Cardiac septum (tissue), 1 donor: ENCODE measurements at regions not wholly inside any gene's neighbourhood (a gene's known extent, or its start where the extent isn't known, plus 50 kb on each side); places are given as distances from the start of the nearest gene placed in this dataset.
"Not testable (repeated sequence)": the region's sequence is repeated elsewhere in the genome, so short reads cannot be mapped to it uniquely, and the experiment has no call there.

Source experiments
- DNase-seq: peaks from one replicate; pipeline ENCODE4 v3.0.0-alpha.2; 2020; ENCODE audit warnings: low spot score
- intact Hi-C: fragments of 100-400 bp; cut with DNase I; formaldehyde crosslinking; loops from one replicate; pipeline ENCODE4 v1.14.0; 2022
- donor health status: DM: no; HTN: no; CAD: no.

DNA sequence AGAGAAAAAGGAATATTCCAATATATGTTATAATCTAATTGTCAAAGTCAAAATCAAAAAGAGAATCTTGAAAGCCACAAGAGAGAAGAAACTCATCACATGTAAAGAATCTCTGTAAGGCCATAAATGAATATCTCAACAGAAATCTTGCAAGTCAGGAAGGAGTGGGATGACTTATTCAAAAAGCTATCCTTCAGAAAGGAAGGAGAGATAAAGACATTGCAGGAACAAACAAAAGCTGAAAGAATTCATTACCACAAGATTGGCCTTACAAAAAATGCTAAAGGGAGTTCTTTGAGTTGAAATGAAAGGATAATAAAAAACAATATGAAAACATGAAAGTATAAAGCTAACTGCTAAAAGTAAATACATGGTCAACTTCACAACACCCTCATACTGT is 286.8 kb downstream of the LRIG3 start:
- intact Hi-C loops = no loop called here
- no peak for DNase-seq

- no peak for DNase-seq
- intact Hi-C loops = no loop called here
Measured at GRCh38 chr12:58639318-58639934, 280.9 kb downstream of the LRIG3 start.

DNA sequence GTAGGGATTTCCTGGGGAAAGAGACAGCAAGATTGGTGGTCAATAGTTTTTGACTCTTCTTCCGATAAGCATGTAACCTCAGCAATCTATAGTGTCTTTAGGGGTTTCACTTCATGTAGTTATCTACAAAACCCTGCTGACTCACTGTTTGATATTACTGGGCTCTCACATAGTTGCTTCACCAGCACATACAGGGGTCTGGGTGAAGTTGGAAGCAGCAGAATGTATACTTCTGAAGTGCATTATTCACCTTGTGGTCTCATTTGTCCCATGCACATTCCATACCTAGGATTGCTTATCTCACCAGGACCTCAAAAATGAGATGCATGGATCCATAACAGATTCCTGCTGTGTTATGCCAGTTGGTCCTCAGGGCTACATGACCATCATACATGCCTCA is 280.0 kb downstream of the LRIG3 start:
- DNase-seq = no peak
- intact Hi-C loops = no loop called here

DNA sequence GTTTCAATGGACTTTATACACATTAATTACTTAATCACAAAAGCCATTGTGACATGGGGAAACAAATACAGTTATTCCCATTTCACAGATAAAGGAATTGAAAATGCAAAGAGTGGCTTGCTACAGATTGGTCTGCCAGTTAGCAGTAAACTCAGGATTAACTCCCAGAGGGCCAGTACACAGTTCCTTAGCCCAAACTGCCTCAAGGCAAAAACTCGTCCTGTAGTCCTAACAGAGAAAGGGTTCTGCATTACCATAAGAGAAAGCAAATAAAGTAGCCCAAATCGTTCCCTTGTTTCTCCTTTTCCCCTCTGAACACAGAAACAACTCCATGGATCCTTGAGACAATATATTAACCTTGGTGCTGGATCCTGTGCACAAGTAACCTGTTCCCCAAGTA is 274.4 kb downstream of the LRIG3 start:
- DNase-seq = no peak
- intact Hi-C loops = no loop called here

DNA sequence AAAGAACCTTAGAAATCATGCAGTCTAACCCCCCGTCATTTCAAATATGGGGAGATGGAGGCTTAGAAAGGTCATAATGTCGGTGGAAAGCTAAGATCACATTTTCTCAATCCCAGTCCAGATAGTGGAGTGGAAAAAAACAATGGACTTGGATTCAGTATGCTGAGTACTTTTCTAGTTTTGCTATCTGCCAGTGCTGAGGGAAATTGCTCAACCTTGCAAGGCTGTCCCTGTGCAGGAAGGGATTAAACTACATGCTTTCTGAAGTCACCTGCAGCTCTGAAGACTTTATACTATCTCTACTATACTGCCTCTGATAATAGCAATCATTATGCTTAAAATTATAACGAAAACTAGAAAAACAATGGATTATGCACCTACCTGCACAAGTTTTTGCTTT is 272.8 kb downstream of the LRIG3 start:
- DNase-seq = no peak
- intact Hi-C loops = no loop called here

DNA sequence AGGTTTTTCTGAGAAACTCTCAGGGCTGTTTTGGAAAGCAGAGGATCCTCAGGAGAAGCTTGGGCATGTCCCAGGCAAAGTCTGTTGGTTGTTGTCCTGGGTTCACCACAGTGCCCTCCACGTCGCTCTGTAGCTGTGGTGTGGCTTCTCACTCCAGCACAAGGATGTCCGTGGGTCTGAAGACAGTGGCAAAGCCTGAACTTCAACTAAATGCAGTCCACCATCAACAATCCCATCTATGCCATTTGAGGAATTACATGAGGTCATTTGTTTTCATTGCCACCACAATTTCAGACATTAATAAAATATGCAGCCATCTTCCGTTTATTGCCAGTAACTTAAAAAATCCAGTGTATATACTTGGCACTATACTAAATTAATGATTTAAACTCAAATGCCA is 272.1 kb downstream of the LRIG3 start:
- DNase-seq = no peak
- intact Hi-C loops = no loop called here

DNA sequence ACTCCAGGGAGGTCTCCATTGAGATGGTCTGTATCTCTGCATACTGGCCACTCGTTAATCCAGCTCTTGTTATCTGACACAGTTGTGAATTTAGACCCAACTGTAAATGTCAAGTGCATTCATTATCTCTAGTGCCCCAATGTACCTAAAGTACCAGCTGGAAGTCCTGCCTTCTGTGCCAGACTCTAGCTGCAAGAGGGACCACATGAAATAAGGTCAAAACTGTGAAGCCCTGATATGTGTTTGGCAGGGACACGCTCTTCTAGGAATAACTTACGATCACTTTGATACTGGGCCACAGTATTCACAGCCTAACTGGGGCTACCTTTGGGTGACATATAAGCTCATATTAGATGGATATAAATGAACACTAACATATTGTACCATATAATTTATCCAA is 268.5 kb downstream of the LRIG3 start:
- intact Hi-C loops = no loop called here
- DNase-seq = no peak

GRCh38 chr12:58654021-58654420 is 266.3 kb downstream of the LRIG3 start:
- DNase-seq = no peak
- intact Hi-C loops = no loop called here

DNA sequence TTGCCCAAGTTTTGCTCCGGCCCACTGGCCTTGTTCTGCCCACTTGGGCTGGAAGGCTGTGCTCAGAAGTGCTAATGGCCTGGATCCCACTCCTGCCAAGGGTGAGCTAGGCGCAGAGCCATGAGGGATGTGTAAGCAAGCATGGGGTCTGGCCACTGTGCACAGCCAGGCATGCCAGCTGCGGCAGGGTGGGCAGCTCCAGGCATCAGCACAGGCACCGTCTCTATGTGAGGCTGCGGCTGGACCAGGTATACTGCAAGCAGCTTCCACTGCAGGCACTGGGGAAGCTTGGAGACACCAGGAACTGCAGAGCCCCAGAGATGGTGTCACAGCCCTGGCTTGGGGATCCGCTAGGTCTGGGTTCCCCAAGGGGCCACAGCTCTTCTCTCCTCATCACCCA is 264.9 kb downstream of the LRIG3 start:
- intact Hi-C loops = no loop called here
- no peak for DNase-seq

GRCh38 chr12:58656254-58657009 is 263.9 kb downstream of the LRIG3 start:
- no peak for DNase-seq
- intact Hi-C loops = no loop called here

- intact Hi-C loops = no loop called here
- no peak for DNase-seq
Measured at GRCh38 chr12:58657190-58657589, 263.1 kb downstream of the LRIG3 start.

GRCh38 chr12:58665375-58665774 is 254.9 kb downstream of the LRIG3 start:
- intact Hi-C loops = no loop called here
- DNase-seq = no peak

DNA sequence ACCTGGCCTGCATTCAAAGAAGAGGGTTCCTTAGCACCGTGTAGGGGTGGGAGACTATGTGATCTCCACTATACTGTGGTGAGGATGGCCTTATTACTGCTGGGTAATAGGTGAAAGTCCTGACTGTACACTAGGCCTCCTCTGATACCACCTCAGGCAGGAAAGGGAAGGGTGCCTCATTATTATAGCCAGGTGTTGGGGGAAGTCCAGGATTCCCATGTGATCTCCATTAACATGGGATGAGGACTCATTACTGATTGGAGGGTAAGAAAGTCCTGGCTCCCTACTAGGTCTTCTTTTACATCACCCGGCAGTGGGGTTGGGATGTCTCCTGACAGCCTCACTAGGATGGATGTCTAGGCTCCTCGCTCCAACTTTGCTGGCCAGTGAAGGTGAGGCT is 252.1 kb downstream of the LRIG3 start:
- intact Hi-C loops = no loop called here
- no peak for DNase-seq

- intact Hi-C loops = no loop called here
- DNase-seq = no peak
Measured at GRCh38 chr12:58668871-58669270, 251.4 kb downstream of the LRIG3 start.

DNA sequence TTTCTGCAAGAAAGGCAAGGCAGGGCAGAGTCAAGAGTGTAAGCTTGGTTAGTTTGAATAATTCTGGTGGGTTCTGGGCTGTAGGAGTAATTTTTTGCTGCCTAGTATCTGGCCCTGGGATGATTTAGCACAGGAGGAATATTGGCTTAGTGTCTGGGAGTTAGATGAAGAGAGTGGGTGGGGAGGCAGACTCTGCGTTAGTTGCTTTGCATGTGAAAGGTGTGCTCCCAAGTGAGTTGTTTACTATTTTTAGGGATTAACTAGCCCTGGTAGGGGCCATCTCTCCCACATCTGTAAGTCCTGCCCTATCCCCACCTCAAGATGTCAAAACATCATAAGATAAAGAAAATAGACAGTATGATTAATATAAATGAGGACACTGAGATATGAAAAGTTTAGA is 249.7 kb downstream of the LRIG3 start:
- intact Hi-C loops = no loop called here
- no peak for DNase-seq

DNA sequence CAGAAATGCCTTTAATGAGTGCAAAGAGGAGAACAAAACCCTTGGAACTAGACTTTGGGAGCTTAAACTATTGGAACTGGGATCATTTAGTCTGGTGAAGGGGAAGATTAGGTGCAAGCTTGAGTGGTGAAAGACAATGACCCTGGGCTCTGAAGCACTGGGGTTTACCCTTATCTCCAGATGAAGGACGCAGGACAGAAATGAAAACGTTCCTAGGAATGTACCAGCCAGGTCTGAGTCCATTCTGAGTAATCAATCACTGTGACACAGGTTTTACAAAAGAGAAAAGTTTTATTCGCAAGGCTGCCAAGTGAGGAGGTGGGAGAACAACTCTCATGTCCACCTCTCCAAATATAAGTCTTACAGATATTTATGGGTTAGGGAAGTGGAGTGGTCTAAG is 249.1 kb downstream of the LRIG3 start:
- DNase-seq = no peak
- intact Hi-C loops = no loop called here

DNA sequence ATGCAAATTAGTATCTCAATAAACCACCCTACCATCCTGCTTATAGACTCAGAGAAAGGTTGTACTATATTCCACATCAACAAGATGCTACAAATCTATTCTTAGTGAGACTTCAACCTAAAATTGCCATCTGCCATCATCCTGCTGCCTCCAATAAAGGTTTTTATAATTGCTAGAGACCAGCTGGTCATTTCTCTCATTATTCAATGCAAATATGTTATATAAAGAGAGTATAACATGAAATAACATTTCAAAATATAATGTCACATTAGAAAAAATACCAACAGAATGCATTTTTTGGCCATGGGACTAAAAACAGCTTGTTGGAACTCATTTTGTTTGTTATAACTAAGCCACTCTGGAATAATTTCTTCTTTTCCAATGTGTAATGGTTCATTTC is 247.3 kb downstream of the LRIG3 start:
- intact Hi-C loops = no loop called here
- DNase-seq = no peak

GRCh38 chr12:58677833-58678232 is 242.5 kb downstream of the LRIG3 start:
- intact Hi-C loops, DNase-seq: not testable (repeated sequence)

DNA sequence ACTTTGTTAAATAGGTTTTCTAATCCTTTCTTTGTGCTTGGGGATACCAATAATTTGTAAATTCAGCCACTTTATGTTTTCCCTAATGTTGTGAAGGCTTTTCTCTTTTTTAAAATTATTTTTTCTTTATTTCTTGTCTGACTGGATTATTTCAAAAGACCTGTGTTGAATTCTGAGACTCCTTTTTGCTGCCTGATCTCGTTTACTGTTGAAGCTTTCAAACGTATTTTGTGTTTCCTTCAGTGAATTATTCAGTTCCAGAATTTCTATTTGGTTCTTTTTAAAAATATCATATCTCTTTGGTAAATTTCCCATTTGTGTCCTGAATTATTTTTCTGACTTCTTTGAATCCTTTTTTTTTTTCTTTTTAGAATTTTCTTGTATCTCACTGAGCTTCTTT is 241.6 kb downstream of the LRIG3 start:
- intact Hi-C loops = no loop called here
- no peak for DNase-seq

- intact Hi-C loops = no loop called here
Measured at GRCh38 chr12:58681730-58682129, 238.6 kb downstream of the LRIG3 start.

DNA sequence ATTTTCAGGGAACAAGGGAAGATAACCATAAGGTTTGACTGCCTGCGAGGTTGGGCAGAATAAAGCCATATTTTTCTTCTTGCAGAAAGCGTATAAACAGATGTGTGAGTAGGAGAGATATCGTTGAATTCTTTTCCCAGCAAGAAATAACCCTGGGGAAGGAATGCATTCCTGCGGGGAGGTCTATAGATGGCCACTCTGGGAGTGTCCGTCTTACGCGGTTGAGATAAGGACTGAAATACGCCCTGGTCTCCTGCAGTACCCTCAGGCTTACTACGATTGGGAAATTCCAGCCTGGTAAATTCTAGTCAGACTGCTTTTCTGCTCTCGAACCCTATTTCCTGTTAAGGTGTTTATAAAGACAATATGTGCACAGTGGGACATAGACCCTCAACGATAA is 225.0 kb downstream of the LRIG3 start:
- intact Hi-C loops = no loop called here
- DNase-seq = no peak

More at GRCh38 chr12:58681730-58682129, 238.6 kb downstream of the LRIG3 start:
- DNase-seq = no peak

GRCh38 chr12:58701536-58701935 is 218.8 kb downstream of the LRIG3 start:
- intact Hi-C loops = no loop called here
- DNase-seq = no peak
